SK-N-SH (cell line): ENCODE measurements at regions not wholly inside any gene's neighbourhood (a gene's known extent, or its start where the extent isn't known, plus 50 kb on each side); places are given as distances from the start of the nearest gene placed in this dataset.

Source experiments
- CHD2 ChIP-seq: fragments of 150-350 bp; IDR thresholded peaks from 2 replicates; pipeline ENCODE4 v1.6.1; 2018; ENCODE audit warnings: low read length; ENCODE audit not compliant: partially characterized antibody
- CTCF ChIP-seq: fragments of 200-600 bp; sonication (generic); IDR thresholded peaks from 2 replicates; pipeline ENCODE4 v1.6.1; 2017; ENCODE audit warnings: antibody characterized with exemption, mild to moderate bottlenecking, moderate library complexity
- EP300 ChIP-seq, 2 experiments: IDR thresholded peaks; 2 replicates each; pipeline versions ENCODE4 v1.4.0 to v1.6.1; 2012; ENCODE audit warnings: borderline replicate concordance in 1 of 2, low read depth in 1 of 2, low read length in 1 of 2
- GABPA ChIP-seq: IDR thresholded peaks from 2 replicates; pipeline ENCODE4 v1.4.0; 2012; ENCODE audit warnings: low read depth, mild to moderate bottlenecking
- GATA2 ChIP-seq: sonication (generic); formaldehyde crosslinking; IDR thresholded peaks from 2 replicates; pipeline ENCODE4 v1.5.0; 2020; ENCODE audit warnings: mild to moderate bottlenecking, missing genetic modification reagents
- MAX ChIP-seq: IDR thresholded peaks from 2 replicates; pipeline ENCODE4 v1.4.0; 2012; ENCODE audit warnings: low read depth
- MEF2A ChIP-seq: IDR thresholded peaks from 2 replicates; pipeline ENCODE4 v1.4.0; 2012; ENCODE audit warnings: low read depth, borderline replicate concordance
- NFIC ChIP-seq: IDR thresholded peaks from 2 replicates; pipeline ENCODE4 v1.4.0; 2012; ENCODE audit warnings: borderline replicate concordance
- RAD21 ChIP-seq: IDR thresholded peaks from 2 replicates; pipeline ENCODE4 v1.6.1; 2012; ENCODE audit warnings: mild to moderate bottlenecking, low read length
- REST ChIP-seq: IDR thresholded peaks from 2 replicates; pipeline ENCODE4 v1.6.1; 2012; ENCODE audit warnings: mild to moderate bottlenecking, low read depth, low read length, moderate library complexity
- RFX5 ChIP-seq: IDR thresholded peaks from 2 replicates; pipeline ENCODE4 v1.6.1; 2012; ENCODE audit warnings: mild to moderate bottlenecking, improper control_type of control experiment, low read length
- SIN3A ChIP-seq: IDR thresholded peaks from 2 replicates; pipeline ENCODE4 v1.6.1; 2012; ENCODE audit warnings: low read depth, mild to moderate bottlenecking, low read length, moderate library complexity, borderline replicate concordance
- SMC3 ChIP-seq: IDR thresholded peaks from 2 replicates; pipeline ENCODE4 v1.6.1; 2012; ENCODE audit warnings: low read depth, low read length, improper control_type of control experiment
- TAF1 ChIP-seq: IDR thresholded peaks from 2 replicates; pipeline ENCODE4 v1.6.1; 2012; ENCODE audit warnings: low read depth, mild to moderate bottlenecking, low read length, moderate library complexity, borderline replicate concordance

GRCh38 chr18:65409261-65409660, 341.6 kb upstream of the CDH7 start:
- TF ChIP-seq CHD2 (no peak), CTCF (no peak), GABPA (no peak), SIN3A (no peak), MEF2A (no peak), MAX (no peak), REST (no peak), TAF1 (no peak), SMC3 (no peak), NFIC (no peak), EP300 (IDR thresholded peaks at IDR 0.05; ENCODE audit: borderline replicate concordance in 1 of 2, low read depth in 1 of 2, low read length in 1 of 2) (no peak), GATA2 (no peak), RFX5 (no peak), RAD21 (no peak)
